Neural progenitor cell (in vitro differentiated cells): ENCODE measurements at regions not wholly inside any gene's neighbourhood (a gene's known extent, or its start where the extent isn't known, plus 50 kb on each side); places are given as distances from the start of the nearest gene placed in this dataset.

Source experiments
- CTCF ChIP-seq: fragments of 200-600 bp; sonication (generic); IDR thresholded peaks from 2 replicates; pipeline ENCODE4 v1.5.1; 2017; ENCODE audit warnings: antibody characterized with exemption, mild to moderate bottlenecking
- EZH2 ChIP-seq: fragments of 200-600 bp; sonication (generic); IDR thresholded peaks from 2 replicates; pipeline ENCODE4 v1.6.1; 2017; ENCODE audit warnings: antibody characterized with exemption, mild to moderate bottlenecking, moderate library complexity
- EZH2phosphoT487 ChIP-seq: fragments of 200-600 bp; sonication (generic); IDR thresholded peaks from 2 replicates; pipeline ENCODE4 v1.6.1; 2017; ENCODE audit warnings: antibody characterized with exemption

- TF ChIP-seq CTCF (no peak), EZH2phosphoT487 (no peak), EZH2 (no peak)
These were observed 710.5 kb downstream of the RFPL4B start for GRCh38 chr6:113057567-113058053.
